ENCODE measurements at regions not wholly inside any gene's neighbourhood (a gene's known extent, or its start where the extent isn't known, plus 50 kb on each side); places are given as distances from the start of the nearest gene placed in this dataset.

DNA sequence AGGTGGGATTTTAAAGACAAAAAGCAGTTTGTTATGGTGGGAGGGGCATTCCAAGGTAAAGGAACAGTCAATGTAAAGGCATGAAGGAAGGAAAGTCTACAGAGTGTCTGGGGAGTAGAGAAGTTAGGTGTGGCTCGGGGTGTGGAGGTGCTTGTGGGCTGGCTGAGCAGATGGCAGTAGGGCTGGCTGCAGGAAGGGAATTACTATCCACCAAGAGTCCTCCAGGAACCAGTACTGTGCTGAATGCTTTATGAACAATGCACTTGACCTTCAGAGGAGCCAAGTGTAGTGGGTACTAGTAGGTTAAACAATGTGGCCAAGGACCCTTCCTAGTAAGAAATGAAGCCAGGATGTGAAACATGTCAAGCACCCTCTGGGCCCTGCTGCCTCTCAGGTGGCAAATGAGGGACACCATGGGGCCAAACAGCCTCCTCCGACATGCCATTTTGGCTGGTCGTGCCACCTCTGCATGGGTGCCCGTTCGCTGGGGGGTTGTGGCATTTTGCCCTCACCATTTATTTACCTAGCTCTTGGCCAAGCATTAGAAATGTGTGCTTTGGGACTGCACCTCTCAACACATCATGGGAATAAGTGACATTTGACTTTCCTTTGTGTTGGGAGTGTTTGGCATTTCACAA lies 123.6 kb upstream of the TENM4 start:
- ATAC-seq (no peak), DNase-seq (ENCODE audit: missing footprints) (no peak)
- intact Hi-C loops (cut with DNase I), result no loop called here

DNA sequence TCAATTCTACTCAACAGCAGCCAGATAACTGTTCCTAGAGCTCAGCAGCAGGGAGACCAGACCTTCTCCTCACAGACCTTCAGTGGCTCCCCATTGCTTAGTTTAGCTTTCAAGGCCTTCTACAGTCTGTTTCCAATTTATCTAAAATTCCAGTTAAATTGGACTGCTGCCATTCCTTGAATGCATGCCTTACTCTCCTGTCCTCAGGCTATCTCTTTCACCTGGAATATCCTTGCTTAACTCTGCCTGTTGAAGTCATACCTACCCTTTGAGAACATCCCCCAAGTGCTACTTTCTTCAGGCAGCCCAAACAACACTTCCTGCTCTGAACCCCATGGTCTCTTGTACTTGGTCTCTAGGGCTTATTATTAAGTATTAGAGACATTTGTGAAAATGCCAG lies 120.7 kb upstream of the TENM4 start:
- ATAC-seq (no peak), DNase-seq (ENCODE audit: missing footprints) (no peak)
- intact Hi-C loops (cut with DNase I), result no loop called here

DNA sequence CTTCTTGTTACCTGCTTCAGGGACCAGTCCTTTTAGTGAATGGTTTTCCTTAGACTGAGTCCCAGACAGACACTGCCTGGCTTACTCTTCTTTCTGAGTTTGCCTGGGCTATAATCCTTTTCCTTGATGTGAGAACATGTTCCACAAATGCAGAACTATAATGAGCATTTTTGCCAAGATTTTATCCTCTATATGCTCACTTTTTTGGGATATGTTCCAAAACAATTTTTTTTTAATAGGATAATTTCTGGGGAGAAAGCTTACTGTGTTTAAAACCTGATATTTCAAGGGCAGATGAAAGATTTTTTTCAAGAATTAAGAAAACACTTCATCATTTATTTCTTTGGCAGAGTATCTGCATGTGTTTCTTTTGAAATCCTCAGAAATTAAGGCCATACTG lies 110.0 kb upstream of the TENM4 start:
- intact Hi-C loops (cut with DNase I), result no loop called here
- no peak for ATAC-seq

DNA sequence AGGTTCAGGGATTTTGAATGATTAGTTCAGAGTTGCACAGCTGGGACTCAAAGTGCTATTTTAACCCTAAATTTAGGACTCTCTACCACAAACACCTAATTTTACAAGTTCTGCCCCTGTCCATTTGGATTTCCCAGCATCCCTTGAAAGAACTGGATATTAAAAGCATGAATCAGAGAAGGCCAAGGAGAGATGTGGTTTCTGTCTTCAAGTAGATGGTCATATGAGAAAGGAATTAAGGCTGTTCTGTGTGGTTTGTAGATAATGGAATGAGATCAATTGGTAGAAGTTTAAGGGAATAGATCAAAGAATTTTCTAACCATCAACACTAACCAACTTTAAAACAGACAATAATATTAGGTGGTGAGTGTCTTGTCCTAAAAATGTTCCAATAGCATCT lies 106.4 kb upstream of the TENM4 start:
- no peak for DNase-seq (ENCODE audit: missing footprints)
- no peak for ATAC-seq

More for the DNA sequence above, 110.0 kb upstream of the TENM4 start:
- no peak for DNase-seq (ENCODE audit: missing footprints)

DNA sequence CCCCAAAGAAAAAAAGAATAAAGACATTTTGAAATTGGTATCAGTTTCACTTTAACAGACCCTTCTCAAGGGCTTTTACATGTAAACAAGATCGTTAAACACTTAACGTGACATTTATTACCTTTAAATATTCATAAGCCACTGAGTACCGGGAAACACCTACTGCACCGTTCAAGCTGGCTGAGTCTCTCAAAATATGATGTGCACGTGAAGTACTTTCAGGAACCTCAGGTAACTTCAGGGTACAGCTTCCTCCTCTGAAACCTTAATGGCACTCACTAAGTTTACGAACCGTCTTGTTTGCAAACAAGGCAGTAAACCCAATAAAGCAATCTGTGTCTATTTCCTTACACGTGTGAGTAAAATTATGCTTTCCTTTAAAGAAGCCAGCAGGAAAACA lies 105.5 kb upstream of the TENM4 start:
- DNase-seq (ENCODE audit: missing footprints), result no peak
- no peak for ATAC-seq
- intact Hi-C loops (cut with DNase I), result no loop called here

More for the DNA sequence above, 106.4 kb upstream of the TENM4 start:
- intact Hi-C loops (cut with DNase I), result no loop called here

DNA sequence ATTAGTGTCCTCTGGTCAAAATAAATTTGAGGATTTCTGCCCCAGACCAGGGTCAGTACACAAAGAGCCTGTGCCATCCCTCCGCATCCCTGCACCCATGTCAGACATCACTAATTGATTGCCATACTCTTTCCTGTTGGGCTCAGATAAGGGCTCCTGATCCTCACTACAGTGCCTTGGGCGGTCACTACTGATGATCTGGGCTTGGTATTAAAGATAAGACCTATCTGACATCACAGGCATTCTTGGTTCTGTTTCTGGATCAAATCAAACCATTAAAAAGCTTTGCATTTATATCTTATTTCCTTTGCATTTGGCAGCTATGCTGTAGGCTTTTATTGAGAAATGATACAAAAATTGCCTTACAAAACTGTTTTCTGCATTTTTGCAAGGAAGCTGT lies 103.5 kb upstream of the TENM4 start:
- ATAC-seq, result no peak
- intact Hi-C loops (cut with DNase I), result no loop called here
- DNase-seq (ENCODE audit: missing footprints), result no peak

DNA sequence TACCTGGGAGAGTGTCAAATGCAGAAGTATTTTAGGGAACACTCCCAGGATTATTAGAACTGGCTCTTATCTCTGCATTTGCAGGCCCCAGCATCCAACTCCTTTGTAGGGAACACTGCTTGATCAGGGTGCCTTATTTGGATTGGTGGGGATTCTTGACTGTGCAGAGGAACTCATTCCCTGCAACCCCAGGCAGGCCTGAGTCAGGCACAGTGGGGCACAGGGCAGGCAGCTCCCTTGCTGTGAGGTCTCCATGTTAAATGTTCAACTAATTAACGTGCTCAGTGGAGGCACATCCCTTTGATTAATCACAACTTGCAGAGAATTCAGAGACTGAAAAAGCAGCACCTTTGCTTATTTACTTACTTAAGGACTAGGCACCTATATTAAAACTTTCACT lies 102.3 kb upstream of the TENM4 start:
- intact Hi-C loops (cut with DNase I), result no loop called here
- ATAC-seq, result no peak
- no peak for DNase-seq (ENCODE audit: missing footprints)

DNA sequence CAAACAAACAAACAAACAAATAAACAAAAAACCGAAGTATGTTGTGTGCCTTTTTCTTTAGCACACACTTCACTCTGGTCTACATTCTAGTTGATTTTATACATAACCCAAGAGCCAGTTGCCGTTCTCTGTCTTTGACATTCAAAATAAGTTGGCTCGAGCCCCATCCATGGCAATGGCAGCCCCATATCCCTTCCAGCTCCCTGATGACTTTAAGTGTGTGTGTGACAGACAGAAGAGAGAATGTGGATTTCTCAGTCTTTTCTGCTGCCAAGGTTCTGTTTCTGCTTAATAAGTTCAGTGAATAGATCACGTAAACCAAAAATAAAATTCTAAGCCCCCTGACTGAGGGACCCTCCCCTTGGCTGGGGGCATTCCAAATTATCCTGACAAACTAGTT lies 100.6 kb upstream of the TENM4 start:
- no peak for DNase-seq (ENCODE audit: missing footprints)
- no peak for ATAC-seq
- intact Hi-C loops (cut with DNase I), result no loop called here

DNA sequence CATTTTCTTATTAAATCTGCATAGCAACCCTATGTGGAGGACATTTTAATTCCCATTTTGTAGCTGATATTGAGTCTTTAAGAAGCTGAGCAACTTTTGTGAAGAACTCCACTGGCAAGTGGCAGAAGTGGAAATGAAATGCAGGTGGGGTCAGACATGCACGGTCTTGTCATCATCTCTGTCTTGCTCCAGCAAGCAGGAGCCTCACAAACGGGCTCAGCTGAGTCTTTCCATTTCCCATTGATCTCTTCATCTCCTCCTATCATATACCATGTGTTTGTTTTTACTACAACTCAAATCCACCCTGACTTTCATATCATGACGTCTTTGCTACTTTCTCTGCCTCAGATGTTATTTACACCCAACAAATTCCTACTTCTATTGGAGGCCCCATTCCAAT lies 97.9 kb upstream of the TENM4 start:
- ATAC-seq (no peak), DNase-seq (ENCODE audit: missing footprints) (no peak)
- intact Hi-C loops (cut with DNase I), result no loop called here

DNA sequence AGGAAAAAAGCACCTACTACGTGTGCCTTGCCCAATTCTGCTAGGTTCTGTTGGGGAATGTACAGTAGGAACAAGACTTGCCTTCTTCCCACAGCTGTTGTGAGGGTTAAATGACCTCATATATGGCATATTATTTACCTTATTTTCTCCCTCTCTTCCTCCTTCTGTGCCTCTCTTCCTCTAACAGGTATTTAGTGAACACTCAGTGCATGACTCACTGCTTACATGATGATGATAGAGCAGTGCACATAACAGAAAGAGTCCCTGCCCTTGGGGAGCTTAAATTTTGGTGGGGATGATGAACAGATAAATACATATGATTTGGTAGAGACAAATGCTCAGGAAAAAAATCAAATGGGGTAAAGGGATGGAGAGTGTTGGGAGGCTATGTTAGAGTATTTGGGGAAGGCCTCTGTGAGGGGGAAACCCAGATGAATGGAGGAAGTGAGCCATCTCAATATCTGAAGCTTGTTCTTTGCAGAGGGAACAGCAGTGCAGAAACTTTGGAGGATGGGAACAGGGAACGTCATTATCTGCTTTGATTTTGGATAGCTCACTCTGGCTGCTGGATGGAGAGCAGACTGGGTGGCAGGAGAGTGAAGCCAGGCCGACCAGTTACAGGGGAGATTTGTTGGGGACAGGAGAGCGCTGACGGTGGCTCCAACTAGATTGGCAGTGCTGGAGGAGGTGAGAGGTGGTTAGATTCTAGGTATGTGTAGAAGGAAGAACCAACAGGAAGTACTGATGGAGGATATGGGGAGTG lies 95.5 kb upstream of the TENM4 start:
- intact Hi-C loops (cut with DNase I), result no loop called here
- ATAC-seq, result peak; percentile 48

DNA sequence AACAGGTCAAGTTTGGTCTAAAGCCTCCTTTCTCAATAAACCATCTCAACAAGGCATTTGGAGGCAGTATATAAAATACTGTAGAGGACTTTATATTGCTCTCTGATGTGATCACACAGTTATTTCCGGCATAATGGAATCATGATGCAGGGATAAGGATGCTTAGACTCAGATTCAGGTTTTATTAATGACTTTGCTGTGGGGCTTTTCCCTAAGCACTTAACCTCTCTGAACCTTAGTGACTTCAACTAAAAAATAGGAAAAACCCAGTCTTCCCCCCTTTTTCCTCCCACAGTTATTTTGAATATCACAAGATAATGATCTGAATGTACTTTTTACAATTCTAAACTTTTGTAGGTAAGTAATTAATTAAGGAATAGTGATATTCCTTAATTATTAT lies 94.8 kb upstream of the TENM4 start:
- ATAC-seq, result no peak
- intact Hi-C loops (cut with DNase I), result no loop called here
- no peak for DNase-seq (ENCODE audit: missing footprints)

More for the DNA sequence above, 95.5 kb upstream of the TENM4 start:
- no peak for DNase-seq (ENCODE audit: missing footprints)

DNA sequence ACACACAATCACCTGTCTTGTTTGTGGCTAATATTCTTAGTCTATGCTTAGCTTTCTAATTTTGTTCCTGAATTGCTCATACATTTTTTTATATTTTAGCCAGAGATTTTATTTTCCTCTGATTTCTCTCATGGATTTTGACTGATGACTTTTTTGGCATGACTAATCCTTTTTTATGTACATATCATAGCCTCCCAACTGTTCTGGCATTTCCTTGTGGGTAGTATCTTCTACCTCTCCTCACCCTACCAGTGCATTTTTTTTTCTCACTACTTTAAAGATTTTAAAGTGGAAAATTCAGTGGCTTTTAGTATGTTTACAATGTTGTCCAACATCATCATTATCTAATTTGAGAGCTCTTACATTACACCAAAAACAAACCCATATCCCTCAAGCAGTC lies 84.4 kb upstream of the TENM4 start:
- intact Hi-C loops (cut with DNase I), result no loop called here
- ATAC-seq, result no peak
- DNase-seq (ENCODE audit: missing footprints), result no peak

DNA sequence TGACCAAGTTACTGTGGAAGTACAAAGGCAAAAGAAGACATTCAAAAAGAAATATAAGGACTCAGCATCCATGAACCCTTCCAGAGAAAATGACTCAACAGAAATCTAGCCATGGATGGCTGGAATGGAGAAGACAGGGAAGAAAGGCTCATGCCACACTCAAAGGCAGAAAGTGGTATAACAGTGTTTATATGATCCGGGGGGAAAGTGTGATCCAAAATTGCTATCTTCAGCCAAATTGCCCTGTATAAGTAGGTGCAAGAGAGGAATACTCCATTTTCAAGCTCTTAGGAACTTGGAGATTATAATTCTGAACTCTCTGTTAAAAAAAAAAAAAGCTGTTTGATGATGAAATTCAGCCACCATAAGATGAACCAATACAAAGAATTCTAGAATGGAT lies 81.8 kb upstream of the TENM4 start:
- DNase-seq (ENCODE audit: missing footprints), result no peak
- intact Hi-C loops (cut with DNase I), result no loop called here
- ATAC-seq, result no peak

DNA sequence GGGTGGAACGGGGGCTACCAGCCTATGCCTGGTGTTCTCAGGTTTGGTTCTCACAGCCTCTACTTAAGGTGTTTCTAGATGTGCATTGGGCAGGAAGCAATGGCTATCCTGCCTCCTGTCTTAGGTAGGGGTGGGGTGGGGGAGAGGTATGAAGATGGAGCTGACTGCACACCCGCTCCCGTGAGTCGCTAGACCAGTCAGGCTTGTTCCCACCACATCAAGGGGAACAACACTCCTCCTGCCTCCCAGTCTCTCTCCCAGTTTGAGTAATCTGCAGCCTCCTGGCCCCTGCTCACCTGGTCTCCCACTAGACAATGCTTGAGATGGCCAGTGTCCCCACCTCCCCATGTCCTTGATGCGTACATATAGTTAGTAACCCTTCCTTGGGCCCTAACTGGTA lies 79.3 kb upstream of the TENM4 start:
- intact Hi-C loops (cut with DNase I), result no loop called here
- DNase-seq (ENCODE audit: missing footprints), result no peak
- no peak for ATAC-seq

DNA sequence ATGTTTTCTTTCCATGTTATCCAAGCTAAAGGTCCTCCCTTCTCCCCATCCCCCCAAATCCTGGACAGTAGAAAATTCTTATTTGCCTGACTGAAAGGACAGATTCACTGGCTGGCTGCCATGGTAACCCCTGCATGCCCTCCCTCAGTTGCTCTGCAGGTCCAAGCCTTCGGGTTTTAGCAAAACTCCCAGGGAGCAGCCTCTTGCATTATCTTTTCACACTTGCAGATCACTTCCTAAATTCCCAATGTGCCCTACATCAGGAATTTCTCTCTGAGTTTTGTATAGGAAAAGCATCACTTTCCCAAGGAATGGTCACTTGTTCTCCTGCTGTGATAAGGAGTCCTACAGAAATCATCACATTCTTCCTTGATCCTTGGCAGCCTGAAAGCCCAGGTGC lies 75.0 kb upstream of the TENM4 start:
- intact Hi-C loops (cut with DNase I), result no loop called here
- DNase-seq (ENCODE audit: missing footprints) (no peak), ATAC-seq (no peak)

DNA sequence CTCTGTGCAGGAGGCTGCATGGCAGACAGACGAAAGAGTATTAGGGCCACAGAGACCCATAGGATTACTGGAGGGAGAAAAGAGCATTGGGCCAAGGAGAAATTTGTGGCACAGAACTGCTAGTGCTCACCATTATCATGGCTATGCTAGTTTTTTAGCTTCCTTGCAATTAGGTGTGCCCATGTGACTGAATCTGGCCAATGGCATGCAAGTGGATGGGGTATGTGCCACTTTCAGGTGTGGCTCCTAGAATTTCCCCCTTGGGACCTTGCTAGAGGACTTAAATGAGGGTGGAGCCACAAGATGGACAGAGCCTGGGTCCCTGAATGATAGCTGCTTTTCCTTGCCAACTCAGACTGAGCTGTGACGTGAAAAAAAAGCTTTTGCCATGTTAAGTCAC lies 73.9 kb upstream of the TENM4 start:
- intact Hi-C loops (cut with DNase I), result no loop called here
- no peak for DNase-seq (ENCODE audit: missing footprints)
- ATAC-seq, result no peak

DNA sequence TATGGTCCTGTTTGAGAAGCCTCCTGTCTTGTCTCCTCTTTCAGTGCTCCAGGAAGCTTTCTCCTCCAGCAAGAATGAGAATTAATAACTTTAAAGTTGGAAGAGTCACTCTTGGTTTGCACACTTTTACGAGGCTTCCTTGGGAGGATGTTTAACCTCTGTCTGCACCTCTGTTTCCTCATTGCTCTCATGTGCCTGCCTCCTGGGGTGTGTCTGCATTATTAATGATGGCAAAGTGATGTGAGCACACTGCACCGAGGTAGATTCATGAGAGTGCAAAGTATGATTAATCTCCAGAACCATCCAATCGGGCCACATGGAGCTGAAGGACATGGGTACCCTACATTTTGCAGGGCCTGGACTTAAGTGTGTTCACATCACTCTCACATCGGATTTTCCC lies 73.5 kb upstream of the TENM4 start:
- ATAC-seq, result no peak

DNA sequence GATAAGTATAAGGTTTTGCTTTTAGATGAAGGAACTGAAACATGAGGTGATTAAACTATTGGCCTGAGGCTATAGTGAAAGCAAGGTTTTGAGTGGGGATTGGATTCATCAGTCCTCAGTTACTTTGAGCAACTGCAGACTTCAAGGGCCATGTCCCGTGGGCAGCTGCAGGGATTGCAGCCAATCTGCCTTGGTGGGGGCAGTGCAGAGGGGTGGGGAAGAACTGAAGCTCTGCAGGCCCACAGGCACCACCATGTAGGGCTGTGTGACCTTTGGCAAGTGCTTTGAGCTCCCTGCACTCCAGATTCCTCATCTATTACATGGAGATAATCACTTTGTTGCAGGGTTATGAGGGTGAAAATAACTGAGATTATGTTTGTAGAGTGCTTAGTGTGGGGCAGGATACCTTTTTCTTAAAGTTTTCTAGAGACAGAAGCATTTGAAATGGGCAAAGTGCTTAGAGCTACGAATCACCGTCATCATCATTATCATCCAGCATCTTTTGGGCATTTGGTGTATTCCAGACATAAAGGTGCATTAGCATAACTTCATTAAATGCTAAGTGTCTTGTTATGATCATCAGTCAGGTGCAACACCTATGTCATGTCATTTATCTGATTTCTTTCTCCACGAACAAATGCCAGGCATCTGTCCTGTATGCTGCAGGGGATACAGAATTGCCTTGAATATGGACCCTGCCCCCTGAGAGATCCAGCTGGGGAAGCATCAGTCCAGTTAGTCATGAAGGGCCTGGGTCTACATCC lies 72.1 kb upstream of the TENM4 start:
- ATAC-seq, result peak; percentile 60
- intact Hi-C loops (cut with DNase I), result no loop called here
- DNase-seq (ENCODE audit: missing footprints), result no peak

More for the DNA sequence above, 73.5 kb upstream of the TENM4 start:
- no peak for DNase-seq (ENCODE audit: missing footprints)
- intact Hi-C loops (cut with DNase I), result no loop called here

DNA sequence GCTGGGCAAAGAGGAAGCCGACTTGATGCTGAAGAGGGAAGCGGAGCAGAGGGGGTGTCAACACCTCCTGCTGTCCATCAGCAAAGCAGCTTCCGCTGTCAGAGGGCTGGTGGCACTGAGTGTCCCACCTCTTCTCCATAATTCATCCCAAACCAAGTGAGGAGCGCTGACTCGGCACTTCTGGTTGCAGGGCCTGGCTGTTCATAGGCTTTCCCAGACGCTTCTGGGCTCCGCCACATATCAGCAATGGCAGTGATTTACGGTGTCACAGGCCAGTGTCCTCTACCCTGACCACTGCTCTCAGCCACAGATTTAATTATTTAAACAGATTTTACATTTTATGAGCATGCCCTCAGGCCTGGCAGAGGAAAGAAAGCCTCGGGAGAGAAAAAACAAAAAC lies 70.1 kb upstream of the TENM4 start:
- intact Hi-C loops (cut with DNase I), result no loop called here
- ATAC-seq, result no peak

DNA sequence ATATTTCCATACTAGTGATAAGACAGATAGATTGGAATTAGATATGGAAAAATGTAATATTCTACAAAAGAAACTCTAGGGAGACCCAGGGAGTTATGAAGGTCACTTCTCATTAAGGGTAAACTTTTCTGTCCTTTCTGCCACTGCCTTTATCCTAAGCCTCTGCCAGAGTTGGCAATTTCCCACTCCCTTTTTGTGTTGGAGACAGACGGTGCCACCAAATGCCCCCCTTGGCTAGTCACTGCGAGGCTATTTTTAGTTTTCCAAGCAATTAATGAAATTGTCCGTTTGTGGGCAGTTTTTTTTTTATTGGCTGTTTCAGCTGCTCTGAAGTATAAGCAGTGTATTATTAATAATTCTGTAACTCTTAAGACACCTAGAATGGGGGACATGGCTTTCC lies 67.6 kb upstream of the TENM4 start:
- DNase-seq (ENCODE audit: missing footprints), result no peak
- intact Hi-C loops (cut with DNase I), result no loop called here
- no peak for ATAC-seq

More for the DNA sequence above, 70.1 kb upstream of the TENM4 start:
- no peak for DNase-seq (ENCODE audit: missing footprints)
